ENCODE measurements at regions not wholly inside any gene's neighbourhood (a gene's known extent, or its start where the extent isn't known, plus 50 kb on each side); places are given as distances from the start of the nearest gene placed in this dataset.

- H3K4me1 ChIP-seq (ENCODE audit: control insufficient read depth, extremely low read depth, insufficient read depth, low read length) = no peaks in the 10 kb centered on the region
- H3K4me2 ChIP-seq (ENCODE audit: insufficient read depth, low read length) = no peak overlapping the region
- no peaks in the 10 kb centered on the region for H3K27me3 ChIP-seq (ENCODE audit: control insufficient read depth in 2 of 2, insufficient read depth in 2 of 2, low read length in 2 of 2)
- H4K20me1 ChIP-seq (replicated peaks; ENCODE audit: control insufficient read depth, extremely low read depth, insufficient read depth, low read length) = no peaks in the 10 kb centered on the region
- ChIA-PET POLR2A (no interaction called here), CTCF (no interaction called here)
- H2AFZ ChIP-seq (ENCODE audit: low read depth, low read length) = no peak overlapping the region
- FAIRE-seq (no peak), DNase-seq (ENCODE audit: low read depth, low spot score) (no peak)
- H3K4me3 ChIP-seq (replicated peaks in 1 of 3; ENCODE audit: insufficient read depth in 1 of 3, low read depth in 1 of 3, low read length in 3 of 3) = no peak overlapping the region
- no peak overlapping the region for H3K9ac ChIP-seq (replicated peaks; ENCODE audit: extremely low read depth, insufficient read depth, low read length)
- no peaks in the 10 kb centered on the region for H3K36me3 ChIP-seq (ENCODE audit: control insufficient read depth in 2 of 2, extremely low read depth in 1 of 2, insufficient read depth in 2 of 2, low read length in 2 of 2)
- dilution Hi-C loops (cut with MboI; ENCODE audit: extremely low pct_ligation_motif_present, low sequenced_read_pairs) (no loop called here), intact Hi-C loops (cut with micrococcal nuclease) (no loop called here)
- H3K79me2 ChIP-seq (ENCODE audit: control insufficient read depth, insufficient read depth, low read length) = no peaks in the 10 kb centered on the region
- H3K9me3 ChIP-seq (replicated peaks; ENCODE audit: control insufficient read depth, insufficient read depth, low read length) = no peaks in the 10 kb centered on the region
- no peak for TF ChIP-seq EZH2 (IDR thresholded peaks at IDR 0.05; ENCODE audit: borderline replicate concordance, low read depth, low read length, severe bottlenecking)
- TF ChIP-seq POLR2A (IDR thresholded peaks at IDR 0.05; ENCODE audit: low read depth, low read length) = no peak
- TF ChIP-seq, protein P1, sequence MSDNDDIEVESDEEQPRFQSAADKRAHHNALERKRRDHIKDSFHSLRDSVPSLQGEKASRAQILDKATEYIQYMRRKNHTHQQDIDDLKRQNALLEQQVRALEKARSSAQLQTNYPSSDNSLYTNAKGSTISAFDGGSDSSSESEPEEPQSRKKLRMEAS (IDR thresholded peaks at IDR 0.05; ENCODE audit: insufficient read depth, insufficient read length) = no peak
- no peak for TF ChIP-seq JUN (IDR thresholded peaks at IDR 0.05; ENCODE audit: borderline replicate concordance, insufficient read depth, insufficient read length, low read depth)
- TF ChIP-seq MYC (IDR thresholded peaks at IDR 0.05; ENCODE audit: low read depth, low read length) = no peak
- no peak for TF ChIP-seq POLR2AphosphoS5 (IDR thresholded peaks at IDR 0.05; ENCODE audit: insufficient read depth, low read depth, low read length)
- no peak for TF ChIP-seq GATA2 (IDR thresholded peaks at IDR 0.05; ENCODE audit: insufficient read depth, insufficient read length, low read depth, low read length)
- no peak for TF ChIP-seq FOS (IDR thresholded peaks at IDR 0.05; ENCODE audit: borderline replicate concordance, insufficient read depth, low read length)
- BruUV-seq (replicated peaks) = no TSS peak
- H3K27ac ChIP-seq (ENCODE audit: insufficient read depth, low read depth, low read length) = no peak overlapping the region
- no peaks in the 10 kb centered on the region for H3K9me1 ChIP-seq (replicated peaks; ENCODE audit: control insufficient read depth, extremely low read depth, insufficient read depth, low read length)
Measured at GRCh38 chr1:157230500-157230899, 92.3 kb upstream of the ETV3 start.

DNA sequence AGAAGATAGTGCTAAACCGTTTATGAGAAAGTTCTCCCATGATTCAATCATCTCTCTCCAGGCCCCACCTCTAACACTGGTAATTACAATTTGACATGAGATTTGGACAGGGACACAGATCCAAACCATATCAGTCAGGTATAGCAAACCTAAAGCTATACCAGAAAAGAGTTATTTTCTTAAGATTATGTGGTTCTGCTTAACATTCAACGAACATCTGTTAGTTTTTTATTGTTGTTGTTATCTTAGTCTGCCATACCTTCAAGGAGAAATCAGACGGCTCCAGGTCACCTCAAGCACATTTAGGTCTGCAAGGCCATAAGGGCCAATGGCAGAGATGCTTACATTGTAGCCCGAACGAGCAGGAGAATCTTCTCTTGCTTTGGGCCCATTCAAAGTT lies 89.5 kb upstream of the ETV3 start:
- intact Hi-C loops (cut with micrococcal nuclease) = no loop called here
- H3K27ac ChIP-seq (ENCODE audit: insufficient read depth, low read depth, low read length) = no peak overlapping the region
- no peaks in the 10 kb centered on the region for H4K20me1 ChIP-seq (replicated peaks; ENCODE audit: control insufficient read depth, extremely low read depth, insufficient read depth, low read length)
- H3K9me1 ChIP-seq (replicated peaks; ENCODE audit: control insufficient read depth, extremely low read depth, insufficient read depth, low read length) = no peaks in the 10 kb centered on the region
- no peak overlapping the region for H3K4me2 ChIP-seq (ENCODE audit: insufficient read depth, low read length)
- TF ChIP-seq FOS (IDR thresholded peaks at IDR 0.05; ENCODE audit: borderline replicate concordance, insufficient read depth, low read length) (no peak), POLR2AphosphoS5 (IDR thresholded peaks at IDR 0.05; ENCODE audit: insufficient read depth, low read depth, low read length) (no peak), MYC (IDR thresholded peaks at IDR 0.05; ENCODE audit: low read depth, low read length) (no peak), JUN (IDR thresholded peaks at IDR 0.05; ENCODE audit: borderline replicate concordance, insufficient read depth, insufficient read length, low read depth) (no peak), GATA2 (IDR thresholded peaks at IDR 0.05; ENCODE audit: insufficient read depth, insufficient read length, low read depth, low read length) (no peak), EZH2 (IDR thresholded peaks at IDR 0.05; ENCODE audit: borderline replicate concordance, low read depth, low read length, severe bottlenecking) (no peak), POLR2A (IDR thresholded peaks at IDR 0.05; ENCODE audit: low read depth, low read length) (no peak)
- TF ChIP-seq, protein P1 (IDR thresholded peaks at IDR 0.05; ENCODE audit: insufficient read depth, insufficient read length) = no peak
- TF ChIP-seq, protein P2, sequence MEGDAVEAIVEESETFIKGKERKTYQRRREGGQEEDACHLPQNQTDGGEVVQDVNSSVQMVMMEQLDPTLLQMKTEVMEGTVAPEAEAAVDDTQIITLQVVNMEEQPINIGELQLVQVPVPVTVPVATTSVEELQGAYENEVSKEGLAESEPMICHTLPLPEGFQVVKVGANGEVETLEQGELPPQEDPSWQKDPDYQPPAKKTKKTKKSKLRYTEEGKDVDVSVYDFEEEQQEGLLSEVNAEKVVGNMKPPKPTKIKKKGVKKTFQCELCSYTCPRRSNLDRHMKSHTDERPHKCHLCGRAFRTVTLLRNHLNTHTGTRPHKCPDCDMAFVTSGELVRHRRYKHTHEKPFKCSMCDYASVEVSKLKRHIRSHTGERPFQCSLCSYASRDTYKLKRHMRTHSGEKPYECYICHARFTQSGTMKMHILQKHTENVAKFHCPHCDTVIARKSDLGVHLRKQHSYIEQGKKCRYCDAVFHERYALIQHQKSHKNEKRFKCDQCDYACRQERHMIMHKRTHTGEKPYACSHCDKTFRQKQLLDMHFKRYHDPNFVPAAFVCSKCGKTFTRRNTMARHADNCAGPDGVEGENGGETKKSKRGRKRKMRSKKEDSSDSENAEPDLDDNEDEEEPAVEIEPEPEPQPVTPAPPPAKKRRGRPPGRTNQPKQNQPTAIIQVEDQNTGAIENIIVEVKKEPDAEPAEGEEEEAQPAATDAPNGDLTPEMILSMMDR (IDR thresholded peaks at IDR 0.05; ENCODE audit: extremely low read depth in 1 of 2, insufficient read depth in 1 of 2, low read depth in 1 of 2, low read length in 2 of 2) = no peak
- no peaks in the 10 kb centered on the region for H3K9me3 ChIP-seq (replicated peaks; ENCODE audit: control insufficient read depth, insufficient read depth, low read length)
- no TSS peak for BruUV-seq (replicated peaks)
- H3K27me3 ChIP-seq (ENCODE audit: control insufficient read depth in 2 of 2, insufficient read depth in 2 of 2, low read length in 2 of 2) = no peaks in the 10 kb centered on the region
- no peaks in the 10 kb centered on the region for H3K36me3 ChIP-seq (ENCODE audit: control insufficient read depth in 2 of 2, extremely low read depth in 1 of 2, insufficient read depth in 2 of 2, low read length in 2 of 2)
- H2AFZ ChIP-seq (ENCODE audit: low read depth, low read length) = no peak overlapping the region
- no peak for DNase-seq (ENCODE audit: low read depth, low spot score)
- no peaks in the 10 kb centered on the region for H3K4me1 ChIP-seq (ENCODE audit: control insufficient read depth, extremely low read depth, insufficient read depth, low read length)
- no peaks in the 10 kb centered on the region for H3K79me2 ChIP-seq (ENCODE audit: control insufficient read depth, insufficient read depth, low read length)
- no peak overlapping the region for H3K4me3 ChIP-seq (replicated peaks in 1 of 3; ENCODE audit: insufficient read depth in 1 of 3, low read depth in 1 of 3, low read length in 3 of 3)
- FAIRE-seq = no peak
- dilution Hi-C loops (cut with MboI; ENCODE audit: extremely low pct_ligation_motif_present, low sequenced_read_pairs) = no loop called here
- no peak overlapping the region for H3K9ac ChIP-seq (replicated peaks; ENCODE audit: extremely low read depth, insufficient read depth, low read length)
- POLR2A ChIA-PET = no interaction called here
- CTCF ChIA-PET = no interaction called here

All from endothelial cell of umbilical vein (primary cell).